G401 (cell line): ENCODE measurements at regions not wholly inside any gene's neighbourhood (a gene's known extent, or its start where the extent isn't known, plus 50 kb on each side); places are given as distances from the start of the nearest gene placed in this dataset.
"Not testable (repeated sequence)": the region's sequence is repeated elsewhere in the genome, so short reads cannot be mapped to it uniquely, and the experiment has no call there.

Source experiments
- DNase-seq: peaks from one replicate; pipeline ENCODE4 v3.0.0-alpha.2; 2015; ENCODE audit warnings: low spot score
- in situ Hi-C: cut with HindIII; loops from 2 replicates; pipeline ENCODE4 v1.10.0; 2016; ENCODE audit warnings: low sequenced_read_pairs, mixed read lengths

DNA sequence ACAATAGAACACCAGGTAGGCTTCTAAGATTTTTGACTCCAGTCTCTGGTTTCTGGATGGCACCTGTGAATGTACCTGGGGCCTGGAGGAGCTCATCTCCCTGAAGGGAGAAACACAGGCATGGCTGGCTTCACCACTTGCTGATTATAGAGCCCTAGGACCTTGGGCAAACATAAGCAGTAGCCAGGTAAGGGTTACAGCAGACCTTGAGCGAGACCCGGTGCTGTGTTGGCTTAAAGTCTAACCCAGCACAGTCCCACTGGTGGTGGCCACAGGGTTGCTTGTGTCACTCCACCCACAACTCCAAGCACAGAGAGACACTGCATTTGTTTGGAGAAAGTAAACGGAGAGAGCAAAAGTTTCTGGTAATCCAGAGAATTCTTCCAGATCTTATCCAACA lies 104.7 kb upstream of the SPOPL start:
- in situ Hi-C loops: no loop called here
- DNase-seq: no peak

DNA sequence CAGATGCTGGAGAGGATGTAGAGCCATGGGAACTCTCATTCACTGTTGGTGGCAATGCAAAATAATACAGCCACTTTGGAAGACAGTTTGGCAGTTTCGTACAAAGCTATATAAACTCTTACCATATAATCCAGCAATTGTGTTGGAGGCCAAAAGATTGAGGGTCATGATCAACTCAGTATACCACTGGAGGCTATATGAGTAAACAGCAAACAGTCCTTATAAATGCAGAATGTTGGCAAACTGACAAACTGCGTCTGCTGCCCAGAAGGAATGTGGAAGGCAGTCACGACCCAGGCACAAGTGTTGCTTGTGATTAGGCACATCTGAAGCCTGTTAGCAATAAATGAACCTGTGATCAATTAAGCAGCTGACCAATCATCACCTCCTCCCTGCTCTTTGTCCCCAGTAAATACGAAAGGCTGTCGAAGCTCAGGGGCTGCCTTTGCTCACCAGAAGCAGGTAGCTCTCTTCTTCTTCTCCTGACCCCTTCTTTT lies 98.1 kb upstream of the SPOPL start:
- in situ Hi-C loops: no loop called here

DNA sequence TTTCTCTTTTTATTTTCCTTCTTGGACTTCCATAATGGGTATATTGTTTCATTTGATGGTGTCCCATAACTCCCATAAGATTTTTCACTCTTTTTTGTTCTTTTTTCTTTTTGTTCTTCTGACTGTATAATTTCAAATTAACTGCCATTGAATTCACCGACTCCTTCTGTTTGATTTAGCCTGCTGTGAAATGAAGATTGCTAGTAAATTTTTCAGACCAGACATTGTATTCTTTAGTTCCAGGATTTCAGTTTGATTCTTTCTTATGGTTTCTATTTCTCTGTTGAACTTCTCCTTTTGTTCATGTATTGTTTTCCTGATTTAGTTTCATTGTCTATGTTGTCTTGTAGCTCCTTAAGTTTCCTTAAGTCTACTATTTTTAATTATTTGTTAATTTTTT lies 87.6 kb upstream of the SPOPL start:
- DNase-seq: no peak
- in situ Hi-C loops: no loop called here

More for the DNA sequence above, 98.1 kb upstream of the SPOPL start:
- DNase-seq: no peak

DNA sequence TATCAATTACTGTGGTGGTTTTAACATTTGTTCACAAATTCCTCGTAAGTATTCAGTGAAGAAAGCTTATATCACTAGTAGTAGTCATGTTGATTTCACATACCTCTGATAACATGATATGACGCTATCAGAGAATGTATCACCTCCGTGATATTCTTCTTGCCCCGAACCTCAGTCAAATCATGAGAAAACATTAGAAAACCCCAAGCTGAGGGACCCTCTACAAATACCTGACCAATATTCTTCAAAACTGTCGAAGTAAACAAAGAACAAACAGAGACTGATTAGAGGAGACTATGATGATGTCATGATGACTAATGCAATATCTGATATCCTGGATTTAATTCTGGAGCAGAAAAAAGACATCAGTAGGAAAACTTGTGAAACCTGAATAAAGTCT lies 85.6 kb upstream of the SPOPL start:
- DNase-seq: no peak
- in situ Hi-C loops: no loop called here

DNA sequence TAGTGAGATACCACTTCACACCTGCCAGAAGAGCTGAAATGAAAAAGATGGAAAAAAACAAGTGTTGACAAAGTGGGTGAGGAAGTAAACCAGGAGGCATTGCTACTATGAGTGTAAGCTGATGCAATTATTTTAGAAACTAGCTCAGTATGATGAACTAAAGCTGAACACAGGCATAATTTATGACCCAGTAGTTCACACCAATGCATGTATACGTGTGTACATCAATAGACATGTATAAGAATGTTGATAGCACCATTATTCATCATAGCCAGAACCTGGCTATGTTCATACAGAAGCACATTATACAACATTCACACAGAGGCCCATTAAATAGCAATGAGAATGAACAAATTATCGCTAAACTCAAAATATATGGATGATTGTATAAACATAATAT lies 83.1 kb upstream of the SPOPL start:
- no peak for DNase-seq
- in situ Hi-C loops: no loop called here

DNA sequence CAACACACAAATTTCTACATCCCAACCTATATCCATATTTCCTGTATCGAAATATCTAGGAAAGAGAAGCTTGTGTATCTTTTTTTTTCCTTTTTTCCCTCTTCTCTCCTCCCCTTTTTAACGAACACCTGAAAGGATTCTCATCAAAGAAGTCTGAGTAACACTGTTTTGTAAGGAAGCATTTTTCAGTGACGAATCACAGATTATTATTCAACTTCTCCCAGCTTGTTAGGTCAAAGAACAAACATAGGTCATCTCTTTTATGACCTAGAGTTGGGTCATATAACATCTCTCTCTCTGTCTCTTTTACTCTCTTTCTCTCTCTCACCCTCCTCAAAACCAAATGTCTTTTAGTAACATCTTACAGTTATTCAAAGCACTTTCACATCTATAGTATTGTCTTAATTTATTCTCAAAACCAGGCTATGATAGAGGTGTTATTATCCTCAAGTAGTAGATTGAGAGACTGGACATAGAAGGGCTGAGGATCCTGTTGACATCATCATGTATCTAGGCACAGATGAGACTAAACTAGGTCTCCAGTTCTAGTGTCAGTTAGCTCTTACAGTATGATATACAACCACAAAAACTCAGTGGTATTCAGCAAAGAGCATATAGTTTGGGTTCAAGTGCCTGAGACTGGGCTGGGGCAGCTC lies 80.1 kb upstream of the SPOPL start:
- DNase-seq: no peak
- in situ Hi-C loops: no loop called here

DNA sequence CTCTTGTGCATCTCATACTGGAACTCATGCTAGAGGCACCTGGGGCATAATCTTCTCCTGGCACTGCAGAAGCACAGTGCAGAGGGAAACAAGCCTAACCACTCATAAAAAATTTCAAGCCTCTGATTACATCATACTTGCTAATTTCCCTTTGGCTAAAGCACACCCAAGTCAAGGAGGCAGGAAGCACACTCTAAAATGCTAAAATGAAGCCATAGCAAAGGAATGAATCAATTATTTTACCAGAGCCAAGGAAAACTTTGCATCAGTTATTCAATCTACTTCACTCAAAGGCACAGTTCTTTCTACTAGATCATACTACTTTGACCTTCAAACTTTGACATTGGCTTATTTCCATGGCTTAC lies 79.6 kb upstream of the SPOPL start:
- DNase-seq: no peak
- in situ Hi-C loops: no loop called here

DNA sequence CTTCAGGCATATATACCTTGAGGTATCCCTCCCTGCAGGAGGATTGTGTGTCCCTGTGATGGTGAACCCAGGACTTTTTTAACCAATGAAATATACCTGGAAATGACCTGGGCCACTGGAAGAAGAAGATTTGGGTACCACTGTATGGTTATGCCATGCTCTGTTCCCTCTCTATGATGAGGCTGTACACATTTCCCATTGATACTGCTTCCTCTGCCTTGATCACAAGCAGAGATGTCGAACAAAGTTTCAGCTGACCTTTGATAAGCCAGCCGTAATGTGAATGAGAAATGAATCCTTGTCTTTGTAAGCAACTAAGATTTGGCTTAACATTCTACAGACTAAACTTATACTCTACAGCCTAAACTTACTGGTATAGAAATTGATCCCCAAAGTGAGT lies 78.4 kb upstream of the SPOPL start:
- no peak for DNase-seq
- in situ Hi-C loops: no loop called here

DNA sequence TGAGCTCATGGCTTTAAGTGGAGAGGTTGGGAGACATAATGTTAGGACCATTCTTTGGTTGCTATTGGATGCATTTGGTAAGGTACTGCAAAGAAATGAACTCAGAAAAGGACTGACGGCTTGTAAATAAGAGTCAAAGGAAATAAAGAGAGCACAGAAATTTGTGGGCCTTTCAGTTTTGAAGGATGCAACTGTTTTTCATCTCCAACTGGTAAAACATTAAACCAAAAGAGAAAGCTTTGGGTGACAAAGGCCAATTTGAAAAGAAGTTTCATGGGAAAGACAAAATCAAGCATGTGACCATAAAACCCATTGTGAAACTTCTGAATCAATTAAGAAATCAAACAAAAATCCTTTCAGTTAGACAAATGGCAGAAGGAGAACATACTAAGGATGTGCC lies 77.8 kb upstream of the SPOPL start:
- in situ Hi-C loops: no loop called here

DNA sequence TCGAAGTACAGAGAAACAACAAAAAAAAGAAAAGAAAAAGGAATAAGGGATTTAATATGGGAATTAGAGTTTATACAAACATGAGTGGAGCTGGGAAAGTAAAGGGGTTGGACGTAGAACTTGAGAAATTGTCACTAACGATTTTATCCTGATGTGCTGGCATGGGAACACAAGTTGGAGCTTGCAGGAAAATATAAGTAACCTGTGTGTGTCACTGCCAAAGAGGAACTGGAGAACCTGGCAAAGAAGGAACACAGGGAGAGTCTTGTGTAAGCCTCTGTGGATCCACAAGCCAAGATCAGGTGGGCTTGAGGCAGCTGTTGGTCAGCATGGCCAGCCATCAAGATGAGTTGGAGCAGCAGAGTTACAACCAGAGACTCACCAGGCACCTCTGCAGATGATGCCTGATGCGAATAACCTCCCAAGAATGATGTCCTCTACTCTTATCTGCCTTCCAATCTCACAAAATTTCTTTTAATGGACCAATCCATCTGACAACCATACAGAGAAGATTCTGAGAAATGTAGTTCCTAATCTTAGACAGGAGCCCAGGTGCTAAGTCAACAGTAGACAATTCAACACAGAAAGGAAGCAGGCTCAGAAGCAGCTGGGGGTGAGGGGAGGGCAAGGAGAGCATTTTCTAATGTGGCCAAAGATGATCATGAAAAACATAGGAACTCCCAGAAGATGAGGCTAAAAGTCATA lies 77.0 kb upstream of the SPOPL start:
- no peak for DNase-seq
- in situ Hi-C loops: no loop called here

More for the DNA sequence above, 77.8 kb upstream of the SPOPL start:
- DNase-seq: no peak

DNA sequence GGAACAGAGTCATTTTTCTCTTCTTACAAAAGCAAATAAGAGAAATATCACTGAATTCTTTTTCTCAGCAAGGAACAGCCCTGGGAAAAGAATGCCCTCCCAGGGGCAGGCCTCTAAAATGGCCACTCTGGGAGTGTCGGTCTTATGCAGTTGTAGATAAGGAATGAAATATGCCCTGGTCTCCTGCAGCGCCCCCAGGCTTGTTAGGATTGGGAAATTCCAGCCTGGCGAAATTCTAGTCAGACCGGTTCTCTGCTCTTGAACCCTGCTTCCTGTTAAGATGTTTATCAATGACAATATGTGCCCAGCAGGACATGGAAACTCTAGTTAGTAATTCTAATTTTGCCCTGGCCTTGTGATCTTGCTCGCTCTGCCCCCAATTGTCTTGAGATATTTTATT lies 75.5 kb upstream of the SPOPL start:
- DNase-seq, in situ Hi-C loops: not testable (repeated sequence)

DNA sequence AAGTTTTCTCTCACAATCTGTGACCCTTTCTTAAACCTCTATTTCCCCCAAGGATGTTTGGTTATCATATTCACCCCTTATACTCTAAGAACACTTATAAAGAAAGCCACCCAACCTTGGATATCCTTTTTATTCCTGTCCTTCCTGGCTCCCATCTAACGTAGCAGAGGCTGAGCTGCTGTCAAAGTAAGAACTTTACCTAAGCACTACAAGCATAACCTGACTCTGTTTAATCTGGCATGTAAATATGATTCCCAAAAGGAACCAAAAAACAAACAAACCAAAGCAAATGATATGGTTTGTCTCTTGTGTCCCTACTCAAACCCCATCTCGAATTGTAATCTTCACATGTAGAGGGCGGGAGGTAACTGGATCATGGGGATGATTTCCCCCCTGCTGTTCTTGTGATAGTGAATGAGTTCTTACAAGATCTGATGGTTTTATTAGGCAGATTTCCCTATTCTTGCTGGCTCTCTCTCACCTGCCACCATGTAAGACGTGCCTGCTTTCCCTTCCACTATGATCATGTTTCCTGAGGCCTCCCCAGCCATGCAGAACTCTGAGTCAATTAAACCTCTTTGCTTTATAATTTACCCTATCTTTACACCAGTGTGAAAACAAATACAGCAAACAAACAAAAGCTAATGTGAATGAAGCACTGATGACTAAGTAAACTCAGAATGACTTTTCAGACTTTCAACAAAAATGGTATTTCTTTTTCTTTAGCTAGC lies 72.7 kb upstream of the SPOPL start:
- in situ Hi-C loops: no loop called here
- DNase-seq: no peak

DNA sequence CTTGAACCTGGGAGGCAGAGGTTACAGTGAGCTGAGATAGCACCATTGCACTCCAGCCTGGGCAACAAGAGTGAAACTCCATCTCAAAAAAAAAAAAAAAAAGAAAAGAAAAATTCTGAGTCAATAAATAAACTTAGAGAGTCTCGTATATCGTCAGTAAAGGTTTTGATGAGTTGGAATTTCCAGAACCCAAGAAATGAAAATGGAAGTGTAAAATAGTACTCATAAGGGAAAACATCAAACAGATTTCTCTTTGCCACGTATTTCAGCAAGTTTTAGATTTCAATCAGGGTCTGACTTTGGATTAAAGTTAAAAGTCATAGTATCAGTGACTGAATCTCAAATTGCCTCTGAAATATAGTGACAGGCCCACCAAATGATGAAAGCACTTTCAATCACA lies 71.4 kb upstream of the SPOPL start:
- no peak for DNase-seq
- in situ Hi-C loops: no loop called here

DNA sequence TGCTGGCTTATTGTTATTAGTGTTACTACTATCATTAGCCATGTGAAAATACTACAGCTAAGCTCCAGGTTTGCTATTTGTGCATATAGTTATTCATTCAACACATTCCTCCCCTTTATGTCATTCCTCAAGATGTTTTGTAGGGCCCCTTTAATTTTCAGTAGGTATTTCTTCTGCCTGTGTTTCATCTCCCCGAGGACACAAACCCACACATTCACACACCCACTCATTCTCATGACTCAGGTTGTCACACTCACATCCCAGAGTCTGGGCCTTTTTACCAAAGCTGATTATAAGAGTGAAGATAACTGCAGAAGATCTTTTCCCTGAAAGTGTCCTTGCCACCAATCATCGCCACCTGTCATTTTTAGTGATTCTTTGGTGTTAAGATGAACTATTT lies 68.6 kb upstream of the SPOPL start:
- in situ Hi-C loops: no loop called here
- DNase-seq: no peak

DNA sequence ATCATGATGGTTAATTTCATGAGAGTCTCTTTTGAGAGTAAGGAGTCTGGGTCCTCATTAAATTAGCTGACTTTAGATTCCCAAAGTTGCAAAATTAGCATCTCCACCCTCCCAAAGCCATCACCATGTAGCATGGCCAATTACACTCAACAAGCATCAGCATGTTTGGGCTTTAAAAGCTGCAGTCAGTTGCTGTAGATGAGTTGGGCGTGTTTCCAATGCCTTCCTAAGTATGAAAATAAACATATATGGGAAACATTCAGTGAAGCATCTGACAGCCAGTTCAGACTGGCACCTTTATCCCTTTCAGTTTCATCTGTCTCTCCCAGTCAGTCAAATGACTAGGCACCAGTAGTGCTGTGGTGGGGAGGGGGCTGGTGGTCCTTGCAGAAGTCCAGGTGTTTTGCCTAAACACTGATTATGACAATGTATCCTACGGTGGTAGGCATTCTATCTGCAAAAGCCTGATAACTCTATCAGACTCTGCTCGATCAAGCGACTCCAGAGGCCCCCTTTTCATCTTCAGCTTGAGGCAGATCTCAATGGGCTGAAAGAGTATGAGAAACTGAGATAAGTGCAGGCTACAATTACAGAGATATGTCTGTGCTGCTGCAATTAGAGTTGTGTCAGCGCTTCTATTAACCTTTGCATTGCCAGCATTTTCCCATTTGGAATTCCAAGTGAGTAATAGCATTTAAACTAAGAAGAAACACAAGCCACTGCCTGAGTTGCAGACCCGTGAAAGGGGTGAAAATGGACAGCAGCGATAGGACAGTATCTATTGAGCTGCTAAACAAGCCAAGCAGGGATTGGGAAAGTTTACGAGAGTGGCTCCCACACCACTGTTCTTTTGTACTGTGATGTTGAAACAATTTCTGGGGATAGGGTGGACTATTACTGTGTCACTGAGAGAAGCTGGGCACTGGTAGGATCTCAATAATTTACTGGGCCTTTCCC lies 67.3 kb upstream of the SPOPL start:
- in situ Hi-C loops: no loop called here
- DNase-seq: no peak

DNA sequence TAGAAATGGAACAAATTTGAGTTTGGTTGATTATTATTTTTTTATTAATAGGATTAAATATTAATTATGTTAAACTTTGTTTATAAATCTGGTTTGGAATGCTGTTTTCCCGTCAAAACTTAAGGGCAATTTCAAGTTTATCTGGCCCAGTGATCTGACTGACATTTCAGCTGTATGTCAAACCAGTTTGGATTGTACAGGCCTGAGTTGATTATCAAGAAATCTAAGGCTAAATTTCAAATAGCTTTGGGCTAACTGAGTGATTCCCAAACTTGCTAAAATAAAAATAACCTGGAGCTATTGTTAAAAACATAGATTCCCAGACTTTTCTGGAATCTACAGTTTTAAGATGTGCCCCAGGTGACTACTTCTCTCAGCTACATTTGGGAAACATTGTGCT lies 65.9 kb upstream of the SPOPL start:
- DNase-seq: no peak
- in situ Hi-C loops: no loop called here

DNA sequence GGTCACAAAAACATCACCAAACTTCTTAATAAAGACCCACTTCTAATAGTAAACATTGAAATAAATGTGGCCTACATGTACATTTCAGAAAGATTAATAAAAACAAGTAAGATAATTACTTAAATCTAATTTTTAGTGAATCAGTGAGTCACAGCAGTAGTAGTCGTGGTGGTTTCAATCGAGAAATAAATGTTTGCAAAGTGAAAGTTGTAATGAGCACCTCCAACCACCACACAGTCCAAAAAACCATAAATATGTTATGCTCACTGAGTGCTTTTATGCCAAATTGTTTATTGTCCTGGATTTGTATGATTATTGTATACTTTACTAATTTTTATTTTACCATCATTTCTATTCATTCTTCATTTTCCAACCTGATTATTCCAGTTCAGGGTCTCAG lies 61.8 kb upstream of the SPOPL start:
- in situ Hi-C loops: no loop called here
- no peak for DNase-seq

DNA sequence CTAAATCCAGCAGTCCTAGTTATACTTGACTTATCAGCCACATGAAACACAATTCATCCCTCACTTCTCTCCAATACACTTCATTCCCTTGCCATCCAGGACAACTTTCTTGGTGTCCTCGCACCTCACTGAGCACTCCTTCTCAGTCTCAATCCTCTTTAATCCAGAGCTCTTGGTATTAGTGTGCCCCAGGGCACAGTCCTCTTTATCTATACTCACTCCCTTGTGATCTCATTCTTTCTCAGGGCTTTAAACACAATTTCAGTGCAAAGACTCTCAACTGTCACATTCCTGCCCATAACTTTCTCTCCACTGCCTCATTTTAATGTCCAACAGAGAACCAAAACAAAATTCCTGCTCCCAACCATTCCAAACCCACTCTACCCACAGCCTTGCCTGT lies 60.8 kb upstream of the SPOPL start:
- no peak for DNase-seq
- in situ Hi-C loops: no loop called here

DNA sequence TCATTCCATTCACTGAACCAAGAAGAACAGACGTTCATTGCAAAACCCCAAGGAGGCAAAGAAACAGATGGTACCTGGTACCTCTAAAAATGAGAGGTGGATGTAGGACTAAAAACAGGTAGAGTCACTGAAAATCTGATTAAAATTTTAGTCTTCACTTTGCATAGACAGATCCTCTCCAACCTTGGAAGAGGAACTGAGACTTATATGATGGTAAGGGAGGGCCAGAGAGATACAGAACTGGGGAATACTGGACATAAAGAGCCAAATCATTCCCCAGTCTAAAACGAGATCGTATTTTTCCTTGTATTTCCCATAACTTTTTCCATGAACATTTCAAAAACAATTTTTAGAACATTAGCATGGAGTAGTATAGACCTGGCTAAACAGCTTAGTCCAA lies 59.7 kb upstream of the SPOPL start:
- in situ Hi-C loops: no loop called here
- no peak for DNase-seq
